ENCODE measurements at regions not wholly inside any gene's neighbourhood (a gene's known extent, or its start where the extent isn't known, plus 50 kb on each side); places are given as distances from the start of the nearest gene placed in this dataset.

- H3K27ac ChIP-seq, result no peak overlapping the region
- no peaks in the 10 kb centered on the region for H3K9me3 ChIP-seq
- TF ChIP-seq CTCF (IDR thresholded peaks at IDR 0.05), result no peak
- no peak for TF ChIP-seq POLR2A (IDR thresholded peaks at IDR 0.05)
- no peak for TF ChIP-seq POLR2AphosphoS5 (IDR thresholded peaks at IDR 0.05)
- no peak for DNase-seq (ENCODE audit: low spot score in 2 of 2)
- no peak overlapping the region for H3K4me3 ChIP-seq
- no peaks in the 10 kb centered on the region for H3K36me3 ChIP-seq
- no peaks in the 10 kb centered on the region for H3K4me1 ChIP-seq
- intact Hi-C loops (cut with DNase I; ENCODE audit: low total_unique reads), result no loop called here
- H3K27me3 ChIP-seq, result no peaks in the 10 kb centered on the region
Observed at GRCh38 chr14:78092040-78092439, 78.1 kb upstream of the NRXN3 start.

- Histone ChIP-seq H3K27ac (no peak overlapping the region), H3K4me1 (no peaks in the 10 kb centered on the region), H3K9me3 (peaks cover 0 to 7% of the 10 kb centered on the region in 2 donors), H3K27me3 (no peaks in the 10 kb centered on the region), H3K36me3 (no peaks in the 10 kb centered on the region), H3K4me3 (no peak overlapping the region)
- no peak for DNase-seq (ENCODE audit: low spot score in 2 of 2)
- intact Hi-C loops (cut with DNase I; ENCODE audit: low total_unique reads), result no loop called here
- no peak for TF ChIP-seq POLR2AphosphoS5 (IDR thresholded peaks at IDR 0.05)
- no peak for TF ChIP-seq POLR2A (IDR thresholded peaks at IDR 0.05)
- no peak for TF ChIP-seq CTCF (IDR thresholded peaks at IDR 0.05)
Observed at GRCh38 chr14:78103271-78103670, 66.9 kb upstream of the NRXN3 start.

GRCh38 chr14:78104160-78104559 lies 66.0 kb upstream of the NRXN3 start:
- H3K36me3 ChIP-seq, result no peaks in the 10 kb centered on the region
- intact Hi-C loops (cut with DNase I; ENCODE audit: low total_unique reads), result no loop called here
- H3K9me3 ChIP-seq, result peaks cover 0 to 10% of the 10 kb centered on the region in 2 donors
- no peak overlapping the region for H3K27ac ChIP-seq
- no peak for DNase-seq (ENCODE audit: low spot score in 2 of 2)
- no peak overlapping the region for H3K4me3 ChIP-seq
- TF ChIP-seq POLR2A (IDR thresholded peaks at IDR 0.05) (no peak), POLR2AphosphoS5 (IDR thresholded peaks at IDR 0.05) (no peak), CTCF (IDR thresholded peaks at IDR 0.05) (no peak)
- no peaks in the 10 kb centered on the region for H3K27me3 ChIP-seq
- H3K4me1 ChIP-seq, result no peaks in the 10 kb centered on the region

- Histone ChIP-seq H3K27me3 (no peaks in the 10 kb centered on the region), H3K36me3 (no peaks in the 10 kb centered on the region), H3K4me1 (no peaks in the 10 kb centered on the region), H3K27ac (no peak overlapping the region), H3K9me3 (peaks cover 0 to 10% of the 10 kb centered on the region in 2 donors), H3K4me3 (no peak overlapping the region)
- intact Hi-C loops (cut with DNase I; ENCODE audit: low total_unique reads), result no loop called here
- TF ChIP-seq POLR2AphosphoS5 (IDR thresholded peaks at IDR 0.05) (no peak), CTCF (IDR thresholded peaks at IDR 0.05) (no peak), POLR2A (IDR thresholded peaks at IDR 0.05) (no peak)
- no peak for DNase-seq (ENCODE audit: low spot score in 2 of 2)
Observed at GRCh38 chr14:78104655-78105054, 65.5 kb upstream of the NRXN3 start.

- TF ChIP-seq POLR2A (IDR thresholded peaks at IDR 0.05), result no peak
- no peak for TF ChIP-seq POLR2AphosphoS5 (IDR thresholded peaks at IDR 0.05)
- no peak for TF ChIP-seq CTCF (IDR thresholded peaks at IDR 0.05)
- no peak overlapping the region for H3K4me3 ChIP-seq
- H3K36me3 ChIP-seq, result no peaks in the 10 kb centered on the region
- no peaks in the 10 kb centered on the region for H3K4me1 ChIP-seq
- H3K27me3 ChIP-seq, result no peaks in the 10 kb centered on the region
- DNase-seq (ENCODE audit: low spot score in 2 of 2), result no peak
- intact Hi-C loops (cut with DNase I; ENCODE audit: low total_unique reads), result no loop called here
- H3K27ac ChIP-seq, result no peak overlapping the region
- peaks cover 0 to 10% of the 10 kb centered on the region in 2 donors for H3K9me3 ChIP-seq
Observed at GRCh38 chr14:78106381-78106780, 63.8 kb upstream of the NRXN3 start.

Measured in breast epithelium (tissue), 4 donors.